ENCODE measurements at regions not wholly inside any gene's neighbourhood (a gene's known extent, or its start where the extent isn't known, plus 50 kb on each side); places are given as distances from the start of the nearest gene placed in this dataset.

- H3K36me3 Mint-ChIP-seq, result no peaks in the 10 kb centered on the region
- no peaks in the 10 kb centered on the region for H3K27me3 Mint-ChIP-seq
- no peak overlapping the region for H3K27ac Mint-ChIP-seq
- H3K9me3 Mint-ChIP-seq (ENCODE audit: low read depth), result no peaks in the 10 kb centered on the region
- no peak overlapping the region for H3K4me3 Mint-ChIP-seq
- H3K4me1 Mint-ChIP-seq (ENCODE audit: low read depth), result no peaks in the 10 kb centered on the region
These were observed 170.2 kb downstream of the PLPP3 start for GRCh38 chr1:56409112-56409691.

- H3K4me3 Mint-ChIP-seq, result no peak overlapping the region
- H3K36me3 Mint-ChIP-seq, result no peaks in the 10 kb centered on the region
- no peaks in the 10 kb centered on the region for H3K4me1 Mint-ChIP-seq (ENCODE audit: low read depth)
- H3K27me3 Mint-ChIP-seq, result no peaks in the 10 kb centered on the region
- H3K9me3 Mint-ChIP-seq (ENCODE audit: low read depth), result no peaks in the 10 kb centered on the region
- no peak overlapping the region for H3K27ac Mint-ChIP-seq
These were observed 172.5 kb downstream of the PLPP3 start for GRCh38 chr1:56406821-56407220.

DNA sequence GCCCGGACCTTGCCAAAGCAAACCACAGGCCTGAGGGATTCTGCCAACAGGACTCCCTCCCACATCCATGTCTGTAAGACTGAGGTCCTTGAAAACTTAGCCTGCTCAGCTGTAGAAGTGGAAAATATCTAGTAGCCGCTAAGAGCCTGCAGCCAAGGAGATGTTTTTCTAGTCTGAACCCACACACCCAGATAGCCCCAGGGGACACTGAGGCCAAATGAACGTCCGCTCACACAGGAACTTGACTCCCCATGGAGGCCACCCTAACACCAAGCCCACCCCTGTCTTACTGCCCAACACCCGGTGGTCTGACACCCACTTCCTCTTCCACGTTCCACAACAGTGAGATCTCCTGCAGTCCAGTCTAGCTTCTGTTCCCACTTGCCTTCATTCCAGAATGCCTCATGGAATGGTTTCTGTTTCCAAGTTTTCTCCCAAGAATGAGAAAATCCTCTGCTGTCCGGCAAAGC, 174.8 kb downstream of the PLPP3 start:
- H3K27ac Mint-ChIP-seq, result no peak overlapping the region
- H3K4me1 Mint-ChIP-seq (ENCODE audit: low read depth), result no peaks in the 10 kb centered on the region
- H3K9me3 Mint-ChIP-seq (ENCODE audit: low read depth), result no peaks in the 10 kb centered on the region
- H3K36me3 Mint-ChIP-seq, result no peaks in the 10 kb centered on the region
- H3K4me3 Mint-ChIP-seq, result no peak overlapping the region
- H3K27me3 Mint-ChIP-seq, result no peaks in the 10 kb centered on the region

- Mint-ChIP-seq H3K4me1 (ENCODE audit: low read depth) (no peaks in the 10 kb centered on the region), H3K27ac (no peak overlapping the region), H3K27me3 (no peaks in the 10 kb centered on the region), H3K4me3 (no peak overlapping the region), H3K36me3 (no peaks in the 10 kb centered on the region), H3K9me3 (ENCODE audit: low read depth) (no peaks in the 10 kb centered on the region)
These were observed 175.3 kb downstream of the PLPP3 start for GRCh38 chr1:56404066-56404465.

GRCh38 chr1:56403321-56403720, 176.0 kb downstream of the PLPP3 start:
- Mint-ChIP-seq H3K36me3 (no peaks in the 10 kb centered on the region), H3K27me3 (no peaks in the 10 kb centered on the region), H3K4me1 (ENCODE audit: low read depth) (no peaks in the 10 kb centered on the region), H3K27ac (no peak overlapping the region), H3K4me3 (no peak overlapping the region), H3K9me3 (ENCODE audit: low read depth) (no peaks in the 10 kb centered on the region)

GRCh38 chr1:56401191-56401590, 178.2 kb downstream of the PLPP3 start:
- Mint-ChIP-seq H3K4me3 (no peak overlapping the region), H3K27ac (no peak overlapping the region), H3K27me3 (peaks cover 1% of the 10 kb centered on the region), H3K4me1 (ENCODE audit: low read depth) (no peaks in the 10 kb centered on the region), H3K36me3 (no peaks in the 10 kb centered on the region), H3K9me3 (ENCODE audit: low read depth) (no peaks in the 10 kb centered on the region)

DNA sequence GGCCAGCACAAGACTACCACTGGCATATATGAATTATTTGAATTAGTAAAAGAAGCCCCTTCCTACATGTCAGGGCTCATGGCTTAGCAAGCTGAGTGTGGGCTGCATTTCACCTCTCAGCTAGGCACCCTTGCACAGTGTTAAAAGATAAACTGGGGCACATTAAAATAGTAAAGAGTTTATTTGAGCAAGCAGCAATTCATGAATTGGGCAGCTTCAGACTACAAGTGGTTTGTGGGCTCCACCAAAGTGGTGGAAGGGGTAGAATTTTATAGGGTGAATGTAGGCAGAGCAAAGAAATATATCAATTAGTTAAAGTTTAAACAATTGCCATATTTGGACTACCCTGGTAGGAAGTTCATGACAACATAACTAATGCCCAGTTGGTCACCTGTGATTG, 178.8 kb downstream of the PLPP3 start:
- Mint-ChIP-seq H3K27ac (no peak overlapping the region), H3K36me3 (no peaks in the 10 kb centered on the region), H3K4me1 (ENCODE audit: low read depth) (no peaks in the 10 kb centered on the region), H3K9me3 (ENCODE audit: low read depth) (no peaks in the 10 kb centered on the region), H3K27me3 (peaks cover 3% of the 10 kb centered on the region), H3K4me3 (no peak overlapping the region)

DNA sequence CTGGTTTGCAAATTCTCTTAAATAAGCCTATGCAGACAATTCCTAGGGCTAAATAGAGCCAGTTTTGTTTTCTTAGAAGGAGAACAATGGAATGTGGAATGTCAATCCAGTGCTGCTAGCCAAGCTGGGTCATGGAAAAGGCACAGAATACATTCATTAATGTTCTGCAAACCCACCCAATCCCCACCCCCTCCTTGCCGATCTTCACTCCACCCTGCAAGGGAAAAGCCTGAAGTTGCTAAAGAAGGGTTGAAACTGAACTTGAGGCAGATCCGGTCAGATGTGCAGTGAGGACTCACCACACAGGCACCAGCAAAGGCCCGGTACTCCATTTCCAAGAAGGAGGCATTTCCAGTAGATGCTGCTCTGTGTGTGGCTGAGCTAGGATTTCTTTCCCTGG, 179.6 kb downstream of the PLPP3 start:
- Mint-ChIP-seq H3K4me1 (ENCODE audit: low read depth) (no peaks in the 10 kb centered on the region), H3K27me3 (peaks cover 3% of the 10 kb centered on the region), H3K4me3 (no peak overlapping the region), H3K36me3 (no peaks in the 10 kb centered on the region), H3K27ac (no peak overlapping the region), H3K9me3 (ENCODE audit: low read depth) (no peaks in the 10 kb centered on the region)

- H3K4me3 Mint-ChIP-seq, result no peak overlapping the region
- H3K9me3 Mint-ChIP-seq (ENCODE audit: low read depth), result no peaks in the 10 kb centered on the region
- no peaks in the 10 kb centered on the region for H3K4me1 Mint-ChIP-seq (ENCODE audit: low read depth)
- peaks cover 3% of the 10 kb centered on the region for H3K27me3 Mint-ChIP-seq
- H3K27ac Mint-ChIP-seq, result no peak overlapping the region
- H3K36me3 Mint-ChIP-seq, result no peaks in the 10 kb centered on the region
These were observed 180.0 kb downstream of the PLPP3 start for GRCh38 chr1:56399326-56399725.

DNA sequence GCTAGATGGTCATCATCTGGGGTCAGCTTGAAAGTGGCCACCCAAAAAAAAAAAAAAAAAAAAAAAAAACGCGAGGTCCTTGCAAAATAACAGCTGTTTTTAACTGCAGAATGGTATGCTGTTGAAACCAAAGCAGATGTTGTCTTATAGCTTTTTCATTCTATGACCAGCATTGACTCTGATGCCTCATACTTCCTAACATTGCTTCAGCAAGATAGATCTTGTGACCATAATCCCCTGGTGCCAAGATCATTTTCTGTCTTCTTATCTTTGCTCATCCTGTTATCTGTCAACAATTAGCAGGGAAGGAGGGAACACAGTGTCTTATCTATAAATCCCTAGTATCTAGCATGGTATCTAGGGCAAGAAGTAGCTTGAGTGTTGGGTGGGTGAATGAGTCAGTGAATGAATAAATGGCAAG, 181.5 kb downstream of the PLPP3 start:
- H3K4me3 Mint-ChIP-seq, result no peak overlapping the region
- peaks cover 3% of the 10 kb centered on the region for H3K27me3 Mint-ChIP-seq
- no peaks in the 10 kb centered on the region for H3K9me3 Mint-ChIP-seq (ENCODE audit: low read depth)
- no peaks in the 10 kb centered on the region for H3K36me3 Mint-ChIP-seq
- H3K4me1 Mint-ChIP-seq (ENCODE audit: low read depth), result no peaks in the 10 kb centered on the region
- H3K27ac Mint-ChIP-seq, result no peak overlapping the region

DNA sequence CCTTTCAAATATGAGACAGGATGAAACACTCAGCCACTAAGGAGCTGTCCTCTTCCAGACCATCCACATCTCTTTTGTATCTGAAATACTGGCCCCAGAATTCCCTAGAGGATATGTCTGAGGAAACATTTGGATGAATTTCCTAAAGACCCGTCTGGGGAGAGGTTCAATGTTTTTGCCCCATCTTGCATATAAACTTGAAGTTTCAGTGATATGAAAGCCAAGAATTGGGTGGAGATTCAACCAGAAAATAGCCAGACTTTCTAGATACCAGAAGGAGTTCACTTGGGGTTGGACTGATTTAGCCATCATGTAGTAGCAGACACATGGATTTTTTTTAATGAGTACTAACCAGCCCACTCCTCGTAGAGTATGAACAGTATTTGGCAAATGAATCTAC, 182.0 kb downstream of the PLPP3 start:
- Mint-ChIP-seq H3K36me3 (no peaks in the 10 kb centered on the region), H3K4me3 (no peak overlapping the region)

GRCh38 chr1:56396581-56396980, 182.8 kb downstream of the PLPP3 start:
- Mint-ChIP-seq H3K4me3 (no peak overlapping the region), H3K4me1 (ENCODE audit: low read depth) (no peaks in the 10 kb centered on the region), H3K36me3 (no peaks in the 10 kb centered on the region), H3K27me3 (peaks cover 3% of the 10 kb centered on the region), H3K9me3 (ENCODE audit: low read depth) (no peaks in the 10 kb centered on the region), H3K27ac (no peak overlapping the region)

More for the DNA sequence above, 182.0 kb downstream of the PLPP3 start:
- Mint-ChIP-seq H3K27me3 (peaks cover 3% of the 10 kb centered on the region), H3K9me3 (ENCODE audit: low read depth) (no peaks in the 10 kb centered on the region), H3K4me1 (ENCODE audit: low read depth) (no peaks in the 10 kb centered on the region), H3K27ac (no peak overlapping the region)

DNA sequence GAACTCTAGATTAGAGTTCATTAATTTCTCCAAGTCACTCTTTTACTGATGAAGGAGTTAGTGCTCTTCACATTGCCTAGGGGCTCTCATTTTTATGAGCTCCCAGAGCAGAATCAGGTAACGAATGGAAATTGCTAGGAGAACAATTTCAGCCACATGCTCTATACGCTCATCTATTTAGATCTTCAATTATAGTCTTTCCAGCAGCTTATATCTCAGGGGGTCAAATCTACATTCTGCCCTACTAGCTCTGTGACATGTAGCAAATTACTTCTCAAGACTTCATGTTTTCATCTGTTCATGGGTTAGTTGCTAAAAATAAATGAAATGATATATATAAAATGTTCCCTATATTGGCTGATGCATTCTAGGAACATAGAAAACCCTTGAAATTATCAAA, 183.6 kb downstream of the PLPP3 start:
- H3K4me3 Mint-ChIP-seq, result no peak overlapping the region
- H3K27ac Mint-ChIP-seq, result no peak overlapping the region
- H3K27me3 Mint-ChIP-seq, result peaks cover 3% of the 10 kb centered on the region
- H3K36me3 Mint-ChIP-seq, result no peaks in the 10 kb centered on the region
- H3K4me1 Mint-ChIP-seq (ENCODE audit: low read depth), result no peaks in the 10 kb centered on the region
- H3K9me3 Mint-ChIP-seq (ENCODE audit: low read depth), result no peaks in the 10 kb centered on the region

GRCh38 chr1:56394298-56394697, 185.1 kb downstream of the PLPP3 start:
- Mint-ChIP-seq H3K4me3 (no peak overlapping the region), H3K9me3 (ENCODE audit: low read depth) (no peaks in the 10 kb centered on the region), H3K27me3 (peaks cover 3% of the 10 kb centered on the region), H3K27ac (no peak overlapping the region), H3K4me1 (ENCODE audit: low read depth) (no peaks in the 10 kb centered on the region), H3K36me3 (no peaks in the 10 kb centered on the region)

DNA sequence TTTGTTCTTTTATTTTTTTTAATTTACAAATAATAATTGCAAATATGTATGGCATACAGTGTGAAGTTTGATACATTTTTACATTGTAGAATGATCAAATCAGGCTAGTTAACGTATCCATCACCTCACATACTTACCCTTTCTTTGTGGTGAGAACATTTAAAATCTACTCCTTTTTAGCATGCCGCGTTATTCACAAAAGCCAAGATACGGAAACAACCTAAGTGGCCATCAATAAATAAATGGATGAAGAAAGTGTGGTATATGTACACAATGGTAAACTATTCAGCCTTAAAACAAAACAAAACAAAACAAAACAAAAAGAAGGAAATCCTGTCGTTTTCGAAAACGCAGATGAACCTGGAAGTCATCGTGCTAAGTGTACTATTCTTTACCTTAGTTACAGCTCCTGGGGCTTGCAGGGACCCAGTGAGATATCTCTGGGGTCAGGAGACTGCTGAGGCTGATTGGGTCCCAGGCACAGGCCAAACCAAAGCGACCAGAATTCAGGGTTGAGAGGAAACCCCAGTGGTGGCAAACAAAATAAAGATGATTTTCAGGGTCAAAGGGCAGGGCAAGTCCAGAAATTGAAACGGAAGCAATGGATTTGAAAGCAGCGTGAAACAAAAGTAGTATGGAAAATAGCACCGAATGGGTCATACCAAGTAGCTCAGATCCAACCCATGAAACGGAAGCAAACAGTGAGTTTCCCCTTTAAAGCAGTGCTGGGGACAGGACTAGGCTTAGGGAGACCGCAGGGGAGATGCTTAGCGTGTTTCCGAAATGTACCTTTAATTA, 188.2 kb downstream of the PLPP3 start:
- no peak overlapping the region for H3K4me3 Mint-ChIP-seq

More for the DNA sequence above, 188.2 kb downstream of the PLPP3 start:
- Mint-ChIP-seq H3K4me1 (ENCODE audit: low read depth) (no peaks in the 10 kb centered on the region), H3K27ac (no peak overlapping the region), H3K27me3 (peaks cover 2% of the 10 kb centered on the region), H3K9me3 (ENCODE audit: low read depth) (no peaks in the 10 kb centered on the region), H3K36me3 (no peaks in the 10 kb centered on the region)

Data from activated naive CD8-positive, alpha-beta T cell (primary cell).